GM10266 (cell line): ENCODE measurements at regions not wholly inside any gene's neighbourhood (a gene's known extent, or its start where the extent isn't known, plus 50 kb on each side); places are given as distances from the start of the nearest gene placed in this dataset.
"Not testable (repeated sequence)": the region's sequence is repeated elsewhere in the genome, so short reads cannot be mapped to it uniquely, and the experiment has no call there.

Experiments
- DNase-seq: peaks from one replicate; pipeline ENCODE4 v3.0.0; 2012; ENCODE audit errors: extremely low spot score
- CTCF ChIP-seq: IDR thresholded peaks from 2 replicates; pipeline ENCODE4 v1.5.1; 2012; ENCODE audit warnings: mild to moderate bottlenecking, low read depth; ENCODE audit not compliant: control insufficient read depth, insufficient read depth; ENCODE audit errors: missing control alignments

DNA sequence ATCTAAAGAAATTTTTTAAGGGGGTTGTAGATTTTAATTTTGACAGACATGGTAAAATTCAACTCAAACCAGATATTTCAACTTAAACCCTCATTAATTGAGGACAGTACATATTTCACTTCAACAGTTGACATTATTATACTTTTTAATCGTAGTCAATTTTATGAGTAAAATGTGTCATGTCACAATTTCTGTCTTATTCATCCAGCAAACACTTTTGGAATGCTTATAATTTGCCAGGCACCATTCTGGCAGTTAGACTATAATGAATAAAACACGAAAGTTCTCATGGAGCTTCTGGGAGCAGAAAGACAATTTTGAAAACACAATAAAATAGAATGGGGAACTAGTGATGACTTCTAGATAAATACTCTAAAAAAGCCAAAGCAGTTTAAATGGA is 1094.8 kb downstream of the SUCLG1 start:
- TF ChIP-seq CTCF: no peak
- no peak for DNase-seq

DNA sequence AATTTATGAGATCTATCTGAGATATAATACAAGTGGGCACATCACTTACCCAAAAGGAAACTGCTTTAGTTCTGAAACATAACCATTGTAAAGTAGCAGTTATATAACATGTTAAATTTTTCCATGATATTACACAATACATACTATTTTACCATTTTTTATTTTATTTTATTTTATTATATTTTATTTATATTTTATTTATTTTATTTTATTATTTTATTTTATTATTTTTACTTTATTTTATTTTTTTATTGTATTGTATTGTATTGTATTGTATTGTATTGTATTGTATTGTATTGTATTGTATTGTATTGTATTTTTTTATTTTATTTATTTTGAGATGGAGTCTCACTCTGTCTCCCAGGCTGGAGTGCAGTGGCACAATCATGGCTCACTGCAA is 1095.9 kb downstream of the SUCLG1 start:
- not testable (repeated sequence) for DNase-seq

DNA sequence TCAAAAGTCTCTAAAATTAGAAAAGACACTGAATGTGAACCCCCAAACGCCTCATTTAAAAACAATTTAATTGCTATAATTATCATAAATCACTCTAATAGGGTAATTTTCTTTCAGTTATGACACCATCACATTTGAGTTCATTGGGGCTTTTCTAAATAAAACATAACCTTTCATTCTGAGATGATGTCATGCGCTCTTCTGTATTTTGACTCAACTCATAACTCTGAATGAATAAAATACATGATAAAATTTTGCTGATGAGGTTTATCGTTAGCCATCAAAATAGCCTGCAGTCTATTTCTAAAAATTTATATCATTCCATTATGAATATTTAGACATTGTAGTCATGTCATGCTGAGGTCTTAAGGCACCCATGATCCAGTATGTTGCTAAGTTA is 1099.7 kb downstream of the SUCLG1 start:
- no peak for DNase-seq
- TF ChIP-seq CTCF: no peak

DNA sequence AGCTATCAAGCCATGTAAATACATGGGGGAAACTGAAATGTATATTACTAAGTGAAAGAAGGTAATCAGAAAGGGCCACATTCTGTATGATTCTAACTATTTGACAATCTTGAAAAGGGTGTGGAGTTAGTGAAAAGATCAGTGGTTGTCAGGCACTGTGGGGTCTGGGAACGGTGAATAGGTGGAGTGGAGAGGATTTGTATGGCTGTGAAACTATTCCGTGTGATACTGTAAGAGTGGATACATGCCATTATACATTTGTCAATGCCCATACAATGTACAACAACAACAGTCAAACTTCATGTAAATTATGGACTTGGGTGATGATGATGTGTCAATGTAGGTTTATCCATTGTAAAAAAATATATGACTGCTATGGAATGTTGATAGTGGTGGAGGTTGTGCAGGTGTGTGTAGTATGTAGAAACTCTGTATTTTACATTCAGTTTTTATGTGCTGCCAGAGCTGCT is 1116.2 kb downstream of the SUCLG1 start:
- DNase-seq: no peak
- no peak for TF ChIP-seq CTCF

DNA sequence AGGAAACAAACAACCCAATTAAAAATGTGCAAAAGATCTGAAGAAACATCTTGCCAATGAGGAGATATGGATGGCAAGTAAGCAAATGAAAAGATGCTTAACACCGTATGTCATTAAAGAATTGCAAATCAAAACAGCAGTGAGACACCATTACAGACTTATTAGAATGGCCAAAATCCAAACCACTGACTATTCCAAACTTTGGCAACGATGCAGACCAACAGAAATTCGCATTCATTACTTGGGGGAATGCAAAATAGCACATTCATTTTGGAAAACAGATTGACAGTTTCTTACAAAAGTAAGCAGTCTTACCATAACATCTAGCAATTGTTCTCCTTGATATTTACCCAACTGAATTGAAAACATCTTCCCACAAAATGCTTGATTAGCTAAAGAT is 1118.7 kb downstream of the SUCLG1 start:
- no peak for DNase-seq
- no peak for TF ChIP-seq CTCF

- not testable (repeated sequence) for DNase-seq
These were observed 1119.1 kb downstream of the SUCLG1 start for GRCh38 chr2:83339942-83340341.

- no peak for DNase-seq
- TF ChIP-seq CTCF: no peak
These were observed 1127.3 kb downstream of the SUCLG1 start for GRCh38 chr2:83331810-83332209.

DNA sequence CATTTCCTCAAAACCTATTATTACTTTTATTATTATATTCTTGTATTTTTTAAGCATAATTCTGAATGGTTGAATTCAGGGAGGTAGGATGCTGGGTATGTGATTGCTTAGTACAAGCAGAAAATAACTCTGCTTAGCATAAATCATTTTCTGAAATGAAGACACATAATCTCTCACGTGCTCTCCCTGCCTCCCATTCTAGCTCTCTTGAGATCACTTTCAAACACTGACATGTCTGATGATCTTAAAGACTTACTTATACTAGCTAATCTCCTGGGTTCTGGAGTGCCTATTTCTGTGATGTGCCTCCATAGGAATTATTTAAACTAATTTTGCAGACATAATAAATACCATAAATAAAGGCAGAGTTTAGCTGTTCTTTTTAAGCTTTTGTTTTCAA is 1136.0 kb downstream of the SUCLG1 start:
- no peak for TF ChIP-seq CTCF
- no peak for DNase-seq

DNA sequence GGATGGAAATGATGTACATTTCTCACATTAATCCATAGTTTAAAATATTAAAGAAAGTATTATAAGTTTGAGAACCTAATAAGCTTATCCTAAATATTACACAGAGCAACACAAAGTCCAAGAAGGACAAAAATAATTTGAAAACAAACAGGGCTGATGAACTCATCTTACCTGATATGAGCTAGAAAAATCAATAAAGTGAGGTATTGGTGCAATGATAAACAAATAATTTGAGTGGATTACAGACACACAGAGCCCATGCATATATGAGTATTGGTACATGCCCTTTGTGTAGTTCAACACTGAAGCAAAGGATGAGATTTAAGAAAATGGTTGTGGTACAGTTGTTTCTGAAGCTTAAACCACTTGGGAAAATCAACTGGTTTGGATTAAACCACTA is 1139.0 kb downstream of the SUCLG1 start:
- DNase-seq: no peak
- TF ChIP-seq CTCF: no peak
